ENCODE measurements at regions not wholly inside any gene's neighbourhood (a gene's known extent, or its start where the extent isn't known, plus 50 kb on each side); places are given as distances from the start of the nearest gene placed in this dataset.
A peak's percentile ranks its signal among the peaks of the same experiment; 100 is the strongest.

- TF ChIP-seq EZH2phosphoT487 (IDR thresholded peaks at IDR 0.05), result no peak
- Histone ChIP-seq H2AFZ (replicated peaks) (no peak overlapping the region), H3K9me3 (ENCODE audit: low read depth) (no peaks in the 10 kb centered on the region), H3K27me3 (no peaks in the 10 kb centered on the region), H3K4me2 (no peak overlapping the region), H3K36me3 (no peaks in the 10 kb centered on the region), H3K9ac (no peak overlapping the region), H4K20me1 (ENCODE audit: low read depth) (no peaks in the 10 kb centered on the region), H3F3A (ENCODE audit: low read depth) (no peaks in the 10 kb centered on the region), H3K4me1 (no peaks in the 10 kb centered on the region), H3K4me3 (no peak overlapping the region), H3K79me2 (ENCODE audit: low read depth) (no peaks in the 10 kb centered on the region), H3K27ac (no peak overlapping the region)
- H3K27me3 Mint-ChIP-seq (ENCODE audit: insufficient read depth, low read depth), result no peaks in the 10 kb centered on the region
- no peaks in the 10 kb centered on the region for H3K4me1 Mint-ChIP-seq
- H3K27ac Mint-ChIP-seq, result no peak overlapping the region
- DNase-seq (ENCODE audit: low spot score), result no peak
- no peak overlapping the region for H3K4me3 Mint-ChIP-seq
- no peaks in the 10 kb centered on the region for H3K36me3 Mint-ChIP-seq
- peaks cover 8% of the 10 kb centered on the region for H3K9me3 Mint-ChIP-seq
Measured at GRCh38 chr1:224846119-224846907, 83.2 kb upstream of the DNAH14 start.

- no peaks in the 10 kb centered on the region for H3K4me1 Mint-ChIP-seq
- H3K4me3 ChIP-seq, result no peak overlapping the region
- no peak overlapping the region for H2AFZ ChIP-seq (replicated peaks)
- no peaks in the 10 kb centered on the region for H3K36me3 Mint-ChIP-seq
- H3K27ac ChIP-seq, result no peak overlapping the region
- no peaks in the 10 kb centered on the region for H3F3A ChIP-seq (ENCODE audit: low read depth)
- H3K27me3 ChIP-seq, result no peaks in the 10 kb centered on the region
- H3K27me3 Mint-ChIP-seq (ENCODE audit: insufficient read depth, low read depth), result no peaks in the 10 kb centered on the region
- no peak for TF ChIP-seq EZH2phosphoT487 (IDR thresholded peaks at IDR 0.05)
- no peak for TF ChIP-seq CTCF (IDR thresholded peaks at IDR 0.05)
- no peak for TF ChIP-seq EZH2 (IDR thresholded peaks at IDR 0.05)
- no peak overlapping the region for H3K27ac Mint-ChIP-seq
- H3K4me3 Mint-ChIP-seq, result no peak overlapping the region
- DNase-seq (ENCODE audit: low spot score), result no peak
- H3K36me3 ChIP-seq, result no peaks in the 10 kb centered on the region
- no peaks in the 10 kb centered on the region for H3K9me3 Mint-ChIP-seq
- no peak overlapping the region for H3K9ac ChIP-seq
- H3K4me2 ChIP-seq, result no peak overlapping the region
- no peaks in the 10 kb centered on the region for H3K79me2 ChIP-seq (ENCODE audit: low read depth)
- no peaks in the 10 kb centered on the region for H3K4me1 ChIP-seq
- H4K20me1 ChIP-seq (ENCODE audit: low read depth), result no peaks in the 10 kb centered on the region
- no peaks in the 10 kb centered on the region for H3K9me3 ChIP-seq (ENCODE audit: low read depth)
Measured at GRCh38 chr1:224850446-224850845, 79.0 kb upstream of the DNAH14 start.

GRCh38 chr1:224851210-224851847, 78.1 kb upstream of the DNAH14 start:
- no peaks in the 10 kb centered on the region for H3K36me3 ChIP-seq
- no peak overlapping the region for H3K4me2 ChIP-seq
- Mint-ChIP-seq H3K36me3 (no peaks in the 10 kb centered on the region), H3K27me3 (ENCODE audit: insufficient read depth, low read depth) (no peaks in the 10 kb centered on the region), H3K27ac (no peak overlapping the region), H3K9me3 (no peaks in the 10 kb centered on the region), H3K4me1 (no peaks in the 10 kb centered on the region), H3K4me3 (no peak overlapping the region)
- peak; percentile 73 for DNase-seq (ENCODE audit: low spot score)
- peak overlapping the region; percentile 69 for H2AFZ ChIP-seq (replicated peaks)
- no peaks in the 10 kb centered on the region for H4K20me1 ChIP-seq (ENCODE audit: low read depth)
- H3K27ac ChIP-seq, result no peak overlapping the region
- H3K27me3 ChIP-seq, result no peaks in the 10 kb centered on the region
- TF ChIP-seq EZH2 (IDR thresholded peaks at IDR 0.05) (no peak), CTCF (IDR thresholded peaks at IDR 0.05) (peak; percentile 83), EZH2phosphoT487 (IDR thresholded peaks at IDR 0.05) (no peak)
- H3K4me1 ChIP-seq, result no peaks in the 10 kb centered on the region
- H3F3A ChIP-seq (ENCODE audit: low read depth), result no peaks in the 10 kb centered on the region
- no peaks in the 10 kb centered on the region for H3K9me3 ChIP-seq (ENCODE audit: low read depth)
- H3K4me3 ChIP-seq, result no peak overlapping the region
- H3K79me2 ChIP-seq (ENCODE audit: low read depth), result no peaks in the 10 kb centered on the region
- H3K9ac ChIP-seq, result no peak overlapping the region

- Histone ChIP-seq H3K9me3 (ENCODE audit: low read depth) (no peaks in the 10 kb centered on the region), H3F3A (ENCODE audit: low read depth) (no peaks in the 10 kb centered on the region), H3K27me3 (no peaks in the 10 kb centered on the region), H3K36me3 (no peaks in the 10 kb centered on the region), H3K9ac (no peak overlapping the region), H3K4me1 (no peaks in the 10 kb centered on the region), H2AFZ (replicated peaks) (peak overlapping the region; percentile 69), H3K4me3 (no peak overlapping the region), H3K79me2 (ENCODE audit: low read depth) (no peaks in the 10 kb centered on the region), H4K20me1 (ENCODE audit: low read depth) (no peaks in the 10 kb centered on the region), H3K27ac (no peak overlapping the region), H3K4me2 (no peak overlapping the region)
- Mint-ChIP-seq H3K27ac (no peak overlapping the region), H3K4me1 (no peaks in the 10 kb centered on the region), H3K9me3 (no peaks in the 10 kb centered on the region), H3K27me3 (ENCODE audit: insufficient read depth, low read depth) (no peaks in the 10 kb centered on the region), H3K4me3 (no peak overlapping the region), H3K36me3 (no peaks in the 10 kb centered on the region)
- no peak for DNase-seq (ENCODE audit: low spot score)
- no peak for TF ChIP-seq EZH2phosphoT487 (IDR thresholded peaks at IDR 0.05)
- no peak for TF ChIP-seq CTCF (IDR thresholded peaks at IDR 0.05)
- no peak for TF ChIP-seq EZH2 (IDR thresholded peaks at IDR 0.05)
Measured at GRCh38 chr1:224851848-224852261, 77.6 kb upstream of the DNAH14 start.

Measured in neural progenitor cell (in vitro differentiated cells).